ENCODE measurements at regions not wholly inside any gene's neighbourhood (a gene's known extent, or its start where the extent isn't known, plus 50 kb on each side); places are given as distances from the start of the nearest gene placed in this dataset.

DNA sequence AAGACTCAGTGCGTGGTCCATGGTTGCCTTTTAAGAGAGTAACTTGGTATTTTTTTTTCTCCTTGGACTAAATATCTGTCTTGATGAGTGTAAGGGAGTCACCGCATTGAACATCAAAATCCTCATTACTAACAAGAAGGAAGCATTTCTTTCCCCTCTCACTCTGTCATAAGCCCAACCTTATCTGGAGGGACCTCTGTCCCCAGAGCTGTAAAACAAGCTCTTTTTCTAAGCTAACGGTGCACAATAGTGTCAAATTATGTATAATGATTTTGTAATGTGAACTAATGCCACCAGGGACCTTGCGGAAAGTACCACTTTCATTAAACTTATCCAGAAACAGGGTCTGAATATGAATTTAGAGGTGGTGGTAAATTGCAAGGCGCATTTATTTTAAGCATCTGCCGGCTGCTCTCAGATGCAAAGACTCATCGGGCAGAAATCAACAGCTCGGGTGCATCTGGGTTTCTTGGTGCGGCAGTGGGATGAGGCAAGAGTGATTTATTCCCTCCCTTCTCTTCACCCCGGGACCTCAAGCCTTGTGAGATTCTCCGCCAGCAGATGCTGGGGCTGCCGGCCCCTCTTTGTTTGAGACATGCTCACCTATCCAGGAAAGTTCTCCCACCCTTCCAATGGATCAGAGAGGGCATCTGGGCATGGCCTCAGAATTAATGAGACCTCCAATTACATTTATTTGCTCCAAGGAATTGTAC lies 95.2 kb upstream of the IRX3 start:
- TF ChIP-seq POLR2AphosphoS5 (IDR thresholded peaks at IDR 0.05; ENCODE audit: low read depth, low read length) (no peak), CTCF (IDR thresholded peaks at IDR 0.05) (no peak), REST (IDR thresholded peaks at IDR 0.05; ENCODE audit: insufficient read depth in 1 of 2, low read depth in 2 of 2, low read length in 1 of 2) (no peak)
